GM12878 (cell line): ENCODE measurements at regions not wholly inside any gene's neighbourhood (a gene's known extent, or its start where the extent isn't known, plus 50 kb on each side); places are given as distances from the start of the nearest gene placed in this dataset.

Experiments used
- ATAC-seq: fragments of 200-7000 bp; cut with Tn5 transposase; 3 replicates; pipeline ENCODE4 v1.9.1; 2020; ENCODE audit warnings: mild to moderate bottlenecking, moderate library complexity
- BruUV-seq: library from RNA; stranded (reverse); fragments of 400-500 nt; replicated peaks from 2 replicates; lab custom pipeline; 2021; lab: Mats Ljungman, UMichigan
- CTCF ChIA-PET: fragments of 300-600 bp; sonication (Branson Sonifier 250); formaldehyde crosslinking; extraction: SDS; loops from one replicate; lab custom pipeline; 2021; ENCODE audit warnings: inconsistent platforms; lab: Yijun Ruan, JAX
- POLR2A ChIA-PET: fragments of 350-600 bp; formaldehyde crosslinking; extraction: SDS; loops from one replicate; lab custom pipeline; 2021; ENCODE audit warnings: inconsistent platforms; lab: Charles Lee
- RAD21 ChIA-PET: fragments of 300-600 bp; sonication (Branson Sonifier 250); formaldehyde crosslinking; loops from one replicate; lab custom pipeline; 2023; ENCODE audit warnings: antibody characterized with exemption; ENCODE audit not compliant: unreplicated experiment; lab: Charles Lee
- SMC1A ChIA-PET: fragments of 300-600 bp; sonication (Branson Sonifier 250); formaldehyde crosslinking; loops from one replicate; lab custom pipeline; 2023; ENCODE audit not compliant: unreplicated experiment, uncharacterized antibody; lab: Charles Lee
- DNase-seq: peaks from one replicate; pipeline ENCODE4 v3.0.0-alpha.2; 2011; ENCODE audit warnings: low read depth, low spot score
- FAIRE-seq: peaks from 3 replicates; lab custom pipeline; 2011; peaks lifted over from hg19 to GRCh38; lab: Jason Lieb, UNC
- H2AFZ ChIP-seq: 2 replicates; pipeline ENCODE4 v1.6.0; 2011; ENCODE audit warnings: low read depth, low read length, control low read depth; ENCODE audit not compliant: control insufficient read depth
- H3K27ac ChIP-seq: 2 replicates; pipeline ENCODE4 v1.5.1; 2011; ENCODE audit warnings: control low read depth; ENCODE audit not compliant: control insufficient read depth, insufficient read depth
- H3K27me3 ChIP-seq, 2 experiments: replicated peaks in 1 of 2; 2 replicates each; pipeline versions ENCODE4 v1.6.0 to v1.6.1; 2011; ENCODE audit warnings: low read length in 1 of 2; ENCODE audit not compliant: control insufficient read depth in 2 of 2, insufficient read depth in 2 of 2
- H3K36me3 ChIP-seq, 2 experiments: 2 replicates each; pipeline ENCODE4 v1.5.1; 2011; ENCODE audit warnings: low read length in 1 of 2; ENCODE audit not compliant: control insufficient read depth in 2 of 2, insufficient read depth in 2 of 2
- H3K4me1 ChIP-seq: 2 replicates; pipeline ENCODE4 v1.6.1; 2011; ENCODE audit warnings: mild to moderate bottlenecking, low read length, moderate library complexity, mixed read lengths; ENCODE audit not compliant: control insufficient read depth, insufficient read depth
- H3K4me2 ChIP-seq: 2 replicates; pipeline ENCODE4 v1.6.0; 2011; ENCODE audit warnings: control low read depth; ENCODE audit not compliant: control insufficient read depth, insufficient read depth
- H3K4me3 ChIP-seq: fragments of 200-600 bp; sonication (generic); 2 replicates; pipeline ENCODE4 v1.5.1; 2016
- H3K79me2 ChIP-seq: 2 replicates; pipeline ENCODE4 v1.6.0; 2011; ENCODE audit warnings: low read length; ENCODE audit not compliant: control insufficient read depth, insufficient read depth
- H3K9ac ChIP-seq: 2 replicates; pipeline ENCODE4 v1.8.0; 2011; ENCODE audit warnings: low read length, control low read depth, mixed read lengths; ENCODE audit not compliant: control insufficient read depth, insufficient read depth
- H3K9me3 ChIP-seq: replicated peaks from 3 replicates; pipeline ENCODE4 v1.5.1; 2011; ENCODE audit warnings: mild to moderate bottlenecking, low read length; ENCODE audit not compliant: control insufficient read depth, insufficient read depth
- H4K20me1 ChIP-seq: 2 replicates; pipeline ENCODE4 v1.6.0; 2011; ENCODE audit not compliant: control insufficient read depth, insufficient read depth
- BACH1 ChIP-seq: fragments of 450-650 bp; IDR thresholded peaks from 2 replicates; pipeline ENCODE4 v1.6.1; 2017; ENCODE audit warnings: mild to moderate bottlenecking, borderline replicate concordance
- BHLHE40 ChIP-seq, 2 experiments: fragments of 450-650 bp in 1 of 2; IDR thresholded peaks; 2 replicates each; pipeline ENCODE4 v1.6.1; 2011 to 2017; ENCODE audit warnings: low read depth in 2 of 2, borderline replicate concordance in 1 of 2, improper control_type of control experiment in 1 of 2, low read length in 1 of 2, mild to moderate bottlenecking in 1 of 2
- DPF2 ChIP-seq: fragments of 450-650 bp; IDR thresholded peaks from 2 replicates; pipeline ENCODE4 v1.6.1; 2017; ENCODE audit warnings: mild to moderate bottlenecking
- FOXM1 ChIP-seq: IDR thresholded peaks from 2 replicates; pipeline ENCODE4 v1.6.1; 2012; ENCODE audit warnings: low read depth, mild to moderate bottlenecking, inconsistent platforms, low read length, moderate library complexity
- NR2F1 ChIP-seq: fragments of 450-650 bp; conservative IDR thresholded peaks from 2 replicates; pipeline ENCODE4 v1.6.1; 2017; ENCODE audit warnings: mild to moderate bottlenecking
- PML ChIP-seq: IDR thresholded peaks from 2 replicates; pipeline ENCODE4 v1.6.1; 2012; ENCODE audit warnings: low read length, inconsistent platforms
- SMAD1 ChIP-seq: fragments of 450-650 bp; IDR thresholded peaks from 2 replicates; pipeline ENCODE4 v1.6.1; 2018; ENCODE audit warnings: mild to moderate bottlenecking, low read depth; ENCODE audit not compliant: partially characterized antibody
- SPI1 ChIP-seq: IDR thresholded peaks from 2 replicates; pipeline ENCODE4 v1.6.1; 2011; ENCODE audit warnings: low read depth, mild to moderate bottlenecking, low read length, moderate library complexity, borderline replicate concordance; ENCODE audit not compliant: insufficient read depth
- YBX1 ChIP-seq: fragments of 450-650 bp; IDR thresholded peaks from 2 replicates; pipeline ENCODE4 v1.6.1; 2016; ENCODE audit warnings: antibody characterized with exemption
- ZNF274 ChIP-seq: IDR thresholded peaks from one replicate; pipeline ENCODE4 v1.8.0; 2011; ENCODE audit not compliant: insufficient read length, insufficient read depth
- WGBS: methylation state at CpG from one replicate; pipeline ENCODE4 v1.1.6; 2016; ENCODE audit warnings: low lambda C conversion rate; ENCODE audit not compliant: insufficient replicate concordance, insufficient coverage; ENCODE audit errors: missing lambda C conversion rate; 5-methylcytosine and 5-hydroxymethylcytosine counted together
- in situ Hi-C: fragments of 300-500 bp; cut with MboI; formaldehyde crosslinking; loops from 9 replicates; pipeline ENCODE4 v1.14.3; 2018; ENCODE audit warnings: mixed read lengths
- intact Hi-C: fragments of 100-400 bp; cut with micrococcal nuclease; formaldehyde crosslinking; loops from one replicate; pipeline ENCODE4 v1.14.2; 2022; ENCODE audit not compliant: unreplicated experiment
- TF ChIP-seq, protein P1 (sequence below): fragments of 450-650 bp; IDR thresholded peaks from 2 replicates; pipeline ENCODE4 v1.6.1; 2017; ENCODE audit warnings: borderline replicate concordance
- TF ChIP-seq, protein P2 (sequence below): IDR thresholded peaks from 2 replicates; pipeline ENCODE4 v1.6.1; 2012; ENCODE audit warnings: mild to moderate bottlenecking, low read depth, low read length

DNA sequence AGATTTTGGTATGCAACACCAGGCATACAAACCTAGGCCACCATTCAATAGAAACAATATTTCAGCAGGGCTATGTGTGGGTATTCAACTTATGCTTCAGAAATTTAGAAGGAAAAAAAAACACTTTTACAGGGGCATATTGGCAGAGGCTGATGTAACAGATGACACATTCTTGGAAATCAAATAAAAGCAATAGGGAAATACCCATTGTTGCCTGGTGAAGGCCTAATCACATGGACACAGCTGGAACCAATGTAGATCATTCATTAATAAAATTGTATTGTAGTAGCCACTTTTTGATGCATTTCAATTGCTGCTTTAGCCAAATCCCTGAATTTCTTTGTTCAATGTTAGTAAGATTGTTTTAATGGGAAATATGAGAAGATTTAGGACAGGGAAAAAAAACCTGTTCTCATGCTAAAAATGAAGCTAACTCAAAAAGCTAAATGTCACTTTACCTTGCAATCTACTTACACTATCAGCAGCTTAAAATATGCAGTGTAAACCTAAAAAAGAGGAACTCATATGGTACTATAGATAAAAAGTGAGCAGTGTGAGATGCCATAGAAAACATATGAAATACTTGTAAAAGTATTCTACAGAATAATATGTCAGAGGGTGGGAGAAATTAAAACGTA lies 289.4 kb downstream of the ZEB2 start:
- Histone ChIP-seq H4K20me1 (no peaks in the 10 kb centered on the region), H2AFZ (no peak overlapping the region; the same call in 1 of the 2 replicates), H3K4me3 (no peak overlapping the region), H3K27ac (no peak overlapping the region), H3K4me1 (peaks cover 17% of the 10 kb centered on the region), H3K36me3 (no peaks in the 10 kb centered on the region), H3K79me2 (no peaks in the 10 kb centered on the region), H3K27me3 (no peaks in the 10 kb centered on the region), H3K9me3 (no peaks in the 10 kb centered on the region), H3K9ac (no peak overlapping the region), H3K4me2 (no peak overlapping the region)
- no TSS peak for BruUV-seq
- TF ChIP-seq, protein P1, sequence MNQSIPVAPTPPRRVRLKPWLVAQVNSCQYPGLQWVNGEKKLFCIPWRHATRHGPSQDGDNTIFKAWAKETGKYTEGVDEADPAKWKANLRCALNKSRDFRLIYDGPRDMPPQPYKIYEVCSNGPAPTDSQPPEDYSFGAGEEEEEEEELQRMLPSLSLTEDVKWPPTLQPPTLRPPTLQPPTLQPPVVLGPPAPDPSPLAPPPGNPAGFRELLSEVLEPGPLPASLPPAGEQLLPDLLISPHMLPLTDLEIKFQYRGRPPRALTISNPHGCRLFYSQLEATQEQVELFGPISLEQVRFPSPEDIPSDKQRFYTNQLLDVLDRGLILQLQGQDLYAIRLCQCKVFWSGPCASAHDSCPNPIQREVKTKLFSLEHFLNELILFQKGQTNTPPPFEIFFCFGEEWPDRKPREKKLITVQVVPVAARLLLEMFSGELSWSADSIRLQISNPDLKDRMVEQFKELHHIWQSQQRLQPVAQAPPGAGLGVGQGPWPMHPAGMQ: no peak
- TF ChIP-seq SPI1 (peak; percentile 52; the same call in 1 of the 2 replicates), NR2F1 (no peak)
- CTCF ChIA-PET: interaction anchor here (0.9 to 1.8 kb wide), 4 partner anchors 9 to 15 kb away, joined by 3 to 6 read pairs (median 4); no protein-coding TSS in a partner anchor
- SMC1A ChIA-PET: interaction anchor here (1.2 to 1.6 kb wide), 4 partner anchors 9 to 90 kb away, joined by 3 to 5 read pairs (median 4); no protein-coding TSS in a partner anchor
- in situ Hi-C loops: no loop called here
- peak; percentile 57; the same call in 2 of the 3 replicates for ATAC-seq
- RAD21 ChIA-PET: interaction anchor here (0.8 to 1.6 kb wide), 6 partner anchors 11 to 101 kb away, joined by 3 to 5 read pairs (median 5); no protein-coding TSS in a partner anchor
- intact Hi-C loops: no loop called here
- 100% methylated on average over 1 of the region's 1 CpG for WGBS
- no peak for DNase-seq
- no peak for FAIRE-seq
- POLR2A ChIA-PET: interaction anchor here (0.9 to 1.1 kb wide), 2 partner anchors 10 to 101 kb away, joined by 3 read pairs; no protein-coding TSS in a partner anchor

DNA sequence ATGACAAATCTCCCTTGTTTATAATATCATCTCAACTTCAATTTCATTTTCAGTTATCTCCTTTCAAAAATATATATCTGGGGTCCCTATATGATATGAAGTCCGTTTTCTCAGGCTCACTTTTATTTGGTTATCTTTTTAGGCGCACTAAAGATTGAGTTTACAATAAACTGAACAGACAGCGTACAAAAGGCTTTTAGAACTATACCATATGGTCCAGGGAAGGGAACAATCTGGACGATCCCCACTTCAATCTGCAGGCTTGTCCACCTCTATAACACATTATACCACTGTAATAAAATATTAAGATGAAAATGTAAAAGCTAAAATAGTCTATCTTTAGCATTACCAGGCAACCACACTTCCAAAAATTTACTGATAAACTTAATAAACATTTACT lies 289.9 kb downstream of the ZEB2 start:
- Histone ChIP-seq H3K36me3 (no peaks in the 10 kb centered on the region), H3K4me3 (no peak overlapping the region), H3K4me1 (peaks cover 17% of the 10 kb centered on the region), H3K9ac (no peak overlapping the region), H3K79me2 (no peaks in the 10 kb centered on the region), H4K20me1 (no peaks in the 10 kb centered on the region), H3K27me3 (no peaks in the 10 kb centered on the region), H3K9me3 (no peaks in the 10 kb centered on the region), H3K4me2 (no peak overlapping the region), H2AFZ (no peak overlapping the region), H3K27ac (no peak overlapping the region)
- POLR2A ChIA-PET: interaction anchor here (1.1 kb wide), 1 partner anchor 11 kb away, joined by 3 read pairs; no protein-coding TSS in a partner anchor
- in situ Hi-C loops (no loop called here), intact Hi-C loops (no loop called here)
- no TSS peak for BruUV-seq
- no peak for DNase-seq
- SMC1A ChIA-PET: interaction anchor here (1.2 to 1.6 kb wide), 3 partner anchors 9 to 36 kb away, joined by 3 to 5 read pairs (median 4); no protein-coding TSS in a partner anchor
- RAD21 ChIA-PET: interaction anchor here (1.0 to 1.6 kb wide), 4 partner anchors 10 to 101 kb away, joined by 5 read pairs; no protein-coding TSS in a partner anchor
- TF ChIP-seq PML (no peak), ZNF274 (no peak), BHLHE40 (IDR thresholded peaks at IDR 0.05; ENCODE audit: borderline replicate concordance in 1 of 2, low read depth in 2 of 2, low read length in 1 of 2) (no peak), FOXM1 (no peak), SPI1 (no peak), SMAD1 (no peak), BACH1 (no peak), YBX1 (no peak), DPF2 (no peak)
- TF ChIP-seq, protein P2, sequence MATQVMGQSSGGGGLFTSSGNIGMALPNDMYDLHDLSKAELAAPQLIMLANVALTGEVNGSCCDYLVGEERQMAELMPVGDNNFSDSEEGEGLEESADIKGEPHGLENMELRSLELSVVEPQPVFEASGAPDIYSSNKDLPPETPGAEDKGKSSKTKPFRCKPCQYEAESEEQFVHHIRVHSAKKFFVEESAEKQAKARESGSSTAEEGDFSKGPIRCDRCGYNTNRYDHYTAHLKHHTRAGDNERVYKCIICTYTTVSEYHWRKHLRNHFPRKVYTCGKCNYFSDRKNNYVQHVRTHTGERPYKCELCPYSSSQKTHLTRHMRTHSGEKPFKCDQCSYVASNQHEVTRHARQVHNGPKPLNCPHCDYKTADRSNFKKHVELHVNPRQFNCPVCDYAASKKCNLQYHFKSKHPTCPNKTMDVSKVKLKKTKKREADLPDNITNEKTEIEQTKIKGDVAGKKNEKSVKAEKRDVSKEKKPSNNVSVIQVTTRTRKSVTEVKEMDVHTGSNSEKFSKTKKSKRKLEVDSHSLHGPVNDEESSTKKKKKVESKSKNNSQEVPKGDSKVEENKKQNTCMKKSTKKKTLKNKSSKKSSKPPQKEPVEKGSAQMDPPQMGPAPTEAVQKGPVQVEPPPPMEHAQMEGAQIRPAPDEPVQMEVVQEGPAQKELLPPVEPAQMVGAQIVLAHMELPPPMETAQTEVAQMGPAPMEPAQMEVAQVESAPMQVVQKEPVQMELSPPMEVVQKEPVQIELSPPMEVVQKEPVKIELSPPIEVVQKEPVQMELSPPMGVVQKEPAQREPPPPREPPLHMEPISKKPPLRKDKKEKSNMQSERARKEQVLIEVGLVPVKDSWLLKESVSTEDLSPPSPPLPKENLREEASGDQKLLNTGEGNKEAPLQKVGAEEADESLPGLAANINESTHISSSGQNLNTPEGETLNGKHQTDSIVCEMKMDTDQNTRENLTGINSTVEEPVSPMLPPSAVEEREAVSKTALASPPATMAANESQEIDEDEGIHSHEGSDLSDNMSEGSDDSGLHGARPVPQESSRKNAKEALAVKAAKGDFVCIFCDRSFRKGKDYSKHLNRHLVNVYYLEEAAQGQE: no peak
- WGBS: 88% methylated on average over 4 of the region's 4 CpGs
- no peak for FAIRE-seq
- CTCF ChIA-PET: interaction anchor here (1.8 kb wide), 1 partner anchor 12 kb away, joined by 3 read pairs; no protein-coding TSS in a partner anchor
- ATAC-seq: no peak
